Lung (tissue), 11 donors: ENCODE measurements at regions not wholly inside any gene's neighbourhood (a gene's known extent, or its start where the extent isn't known, plus 50 kb on each side); places are given as distances from the start of the nearest gene placed in this dataset.

Experiments used
- ATAC-seq: fragments of 200-7000 bp; cut with Tn5 transposase; one replicate; pipeline ENCODE4 v1.9.1; 2020; ENCODE audit warnings: moderate number of reproducible peaks; ENCODE audit not compliant: insufficient read depth, low FRiP score
- DNase-seq, 3 donors: peaks; one replicate each; pipeline ENCODE4 v3.0.0-alpha.2; 2013 to 2017
- H3K27ac ChIP-seq, 2 donors: one replicate each; pipeline ENCODE4 v1.5.1; 2013; ENCODE audit warnings: mild to moderate bottlenecking in 2 of 2, moderate library complexity in 2 of 2, control low read depth in 1 of 2, inconsistent platforms in 1 of 2, low read depth in 1 of 2, low read length in 1 of 2
- H3K27me3 ChIP-seq, 3 donors: one replicate each; pipeline ENCODE4 v1.5.1; 2013; ENCODE audit warnings: low read length in 2 of 3; ENCODE audit not compliant: control insufficient read depth in 3 of 3, insufficient read depth in 3 of 3
- H3K36me3 ChIP-seq, 4 donors: one replicate each; pipeline ENCODE4 v1.5.1; 2013; ENCODE audit warnings: low read length in 4 of 4, mild to moderate bottlenecking in 1 of 4, moderate library complexity in 1 of 4; ENCODE audit not compliant: control insufficient read depth in 4 of 4, insufficient read depth in 4 of 4
- H3K4me1 ChIP-seq, 5 donors: one replicate each; pipeline ENCODE4 v1.5.1; 2013; ENCODE audit warnings: low read length in 5 of 5, mild to moderate bottlenecking in 2 of 5, moderate library complexity in 1 of 5; ENCODE audit not compliant: control insufficient read depth in 5 of 5, insufficient read depth in 5 of 5
- H3K4me3 ChIP-seq: one replicate; pipeline ENCODE4 v1.5.1; 2013; ENCODE audit warnings: mild to moderate bottlenecking, control low read depth, moderate library complexity
- H3K9ac ChIP-seq, 2 donors: one replicate each; pipeline ENCODE4 v1.5.1; 2013; ENCODE audit warnings: low read length in 2 of 2, control low read depth in 1 of 2; ENCODE audit not compliant: insufficient read depth in 1 of 2
- H3K9me3 ChIP-seq, 4 donors: one replicate each; pipeline ENCODE4 v1.5.1; 2013; ENCODE audit warnings: low read length in 3 of 4, mild to moderate bottlenecking in 1 of 4, moderate library complexity in 1 of 4; ENCODE audit not compliant: control insufficient read depth in 4 of 4, insufficient read depth in 3 of 4
- WGBS, 2 donors: extraction: QIAGEN DNeasy Blood & Tissue Kit; methylation state at CpG; one replicate each; pipeline ENCODE4 v1.1.7; 2013; 5-methylcytosine and 5-hydroxymethylcytosine counted together
- TF ChIP-seq, protein P1 (sequence below): IDR thresholded peaks from 2 replicates; pipeline ENCODE4 v1.5.1; 2012; ENCODE audit warnings: mild to moderate bottlenecking; ENCODE audit errors: control extremely low read depth, extremely low read depth
- donor health status: control.
- donor health status: control.
- donor health status: Bipolar disorder and iron deficiency.
- donor health status: healthy.
- donor health status: DM: yes; HTN: yes; CAD: no.

DNA sequence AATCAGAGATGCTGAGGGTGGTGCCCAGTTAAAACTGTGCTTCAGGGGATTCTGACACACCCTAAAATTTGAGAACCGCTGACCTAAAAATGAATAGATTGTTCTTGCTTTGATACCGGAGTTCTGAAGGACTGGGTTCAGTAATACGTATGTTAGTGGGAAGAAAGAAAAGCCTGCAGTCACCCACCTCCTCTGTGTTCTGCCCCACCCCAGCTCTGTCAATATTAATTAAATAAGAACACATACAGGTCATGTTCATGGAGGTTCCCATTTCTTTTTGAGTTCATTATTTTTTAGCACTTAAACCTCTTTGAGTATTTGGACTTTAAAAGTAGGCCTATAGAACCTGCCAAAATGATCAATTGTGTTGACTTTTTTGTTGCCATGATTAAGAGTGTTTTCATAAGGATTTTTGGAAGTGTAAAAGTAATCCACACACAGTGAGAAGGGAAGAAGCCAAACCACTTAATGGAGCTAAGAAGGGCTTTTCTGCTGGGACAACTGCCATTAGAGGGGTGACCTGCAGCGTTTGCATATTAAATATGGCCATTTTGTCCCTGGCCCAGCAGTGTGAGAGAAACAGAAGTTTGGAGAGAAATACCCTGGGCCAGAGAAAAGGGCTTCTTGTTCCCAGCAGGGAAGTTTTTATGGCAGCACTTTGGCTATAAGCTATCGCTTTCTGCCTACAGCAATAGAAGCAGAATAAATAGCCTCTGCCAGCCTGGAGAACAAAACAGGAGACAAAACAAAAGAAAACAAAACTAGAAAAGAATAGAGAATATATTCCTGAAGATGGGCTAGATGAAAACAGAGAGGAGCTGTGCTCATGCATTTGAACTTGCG lies 80.7 kb upstream of the RNF152 start:
- no peak for ATAC-seq
- DNase-seq = no peak
- Histone ChIP-seq H3K27ac (no peak overlapping the region), H3K27me3 (no peaks in the 10 kb centered on the region), H3K4me1 (no peaks in the 10 kb centered on the region), H3K4me3 (no peak overlapping the region), H3K9me3 (no peaks in the 10 kb centered on the region), H3K9ac (no peak overlapping the region), H3K36me3 (no peaks in the 10 kb centered on the region)
- TF ChIP-seq, protein P1, sequence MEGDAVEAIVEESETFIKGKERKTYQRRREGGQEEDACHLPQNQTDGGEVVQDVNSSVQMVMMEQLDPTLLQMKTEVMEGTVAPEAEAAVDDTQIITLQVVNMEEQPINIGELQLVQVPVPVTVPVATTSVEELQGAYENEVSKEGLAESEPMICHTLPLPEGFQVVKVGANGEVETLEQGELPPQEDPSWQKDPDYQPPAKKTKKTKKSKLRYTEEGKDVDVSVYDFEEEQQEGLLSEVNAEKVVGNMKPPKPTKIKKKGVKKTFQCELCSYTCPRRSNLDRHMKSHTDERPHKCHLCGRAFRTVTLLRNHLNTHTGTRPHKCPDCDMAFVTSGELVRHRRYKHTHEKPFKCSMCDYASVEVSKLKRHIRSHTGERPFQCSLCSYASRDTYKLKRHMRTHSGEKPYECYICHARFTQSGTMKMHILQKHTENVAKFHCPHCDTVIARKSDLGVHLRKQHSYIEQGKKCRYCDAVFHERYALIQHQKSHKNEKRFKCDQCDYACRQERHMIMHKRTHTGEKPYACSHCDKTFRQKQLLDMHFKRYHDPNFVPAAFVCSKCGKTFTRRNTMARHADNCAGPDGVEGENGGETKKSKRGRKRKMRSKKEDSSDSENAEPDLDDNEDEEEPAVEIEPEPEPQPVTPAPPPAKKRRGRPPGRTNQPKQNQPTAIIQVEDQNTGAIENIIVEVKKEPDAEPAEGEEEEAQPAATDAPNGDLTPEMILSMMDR = no peak
- WGBS, 2 donors = 76 to 86% methylated on average over 6 of the region's 6 CpGs

- H3K36me3 ChIP-seq = no peaks in the 10 kb centered on the region
- TF ChIP-seq, protein P1 = no peak
- WGBS, 2 donors = 59 to 70% methylated on average over 4 of the region's 4 CpGs
- H3K4me1 ChIP-seq = no peaks in the 10 kb centered on the region
- DNase-seq = no peak
- no peak overlapping the region for H3K27ac ChIP-seq
- H3K9me3 ChIP-seq = no peaks in the 10 kb centered on the region
- H3K27me3 ChIP-seq = no peaks in the 10 kb centered on the region
- ATAC-seq = peak; percentile 47
- H3K9ac ChIP-seq = no peak overlapping the region
- H3K4me3 ChIP-seq = no peak overlapping the region
Observed at GRCh38 chr18:61972389-61973264, 79.8 kb upstream of the RNF152 start.

GRCh38 chr18:61967252-61967891 lies 74.6 kb upstream of the RNF152 start:
- Histone ChIP-seq H3K27ac (no peak overlapping the region), H3K36me3 (no peaks in the 10 kb centered on the region), H3K9ac (no peak overlapping the region), H3K4me3 (no peak overlapping the region), H3K9me3 (no peaks in the 10 kb centered on the region), H3K27me3 (no peaks in the 10 kb centered on the region), H3K4me1 (peaks cover 0 to 12% (median 0%) of the 10 kb centered on the region in 5 donors)
- DNase-seq (no peak), ATAC-seq (no peak)
- TF ChIP-seq, protein P1 = no peak
- 95 to 96% methylated on average over 9 of the region's 9 CpGs for WGBS, 2 donors
